ENCODE measurements at regions not wholly inside any gene's neighbourhood (a gene's known extent, or its start where the extent isn't known, plus 50 kb on each side); places are given as distances from the start of the nearest gene placed in this dataset.

DNA sequence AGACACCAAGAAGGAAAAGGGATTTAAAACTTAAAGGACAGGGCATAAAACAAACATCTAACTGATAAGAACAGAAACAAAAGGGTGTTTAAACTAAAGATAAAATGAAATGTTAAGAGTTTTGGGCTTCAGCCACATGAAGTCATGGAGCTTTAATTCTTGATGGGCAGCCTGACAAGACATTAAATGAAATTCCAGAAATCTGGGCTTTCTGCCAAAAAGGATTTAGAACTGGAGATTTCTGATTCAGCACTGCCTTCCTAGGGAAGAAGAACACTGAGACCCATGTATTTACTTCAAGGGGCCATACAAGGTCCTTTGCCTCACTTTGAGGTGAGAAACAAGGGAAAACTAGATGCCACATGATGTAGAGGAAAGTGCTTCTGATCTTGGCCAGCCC, 355.9 kb upstream of the RAG2 start:
- no peak for DNase-seq
- no peak for TF ChIP-seq GATA1 (IDR thresholded peaks at IDR 0.05; ENCODE audit: low read depth, low read length)
- TF ChIP-seq POLR2A (IDR thresholded peaks at IDR 0.05; ENCODE audit: low read length), result no peak

DNA sequence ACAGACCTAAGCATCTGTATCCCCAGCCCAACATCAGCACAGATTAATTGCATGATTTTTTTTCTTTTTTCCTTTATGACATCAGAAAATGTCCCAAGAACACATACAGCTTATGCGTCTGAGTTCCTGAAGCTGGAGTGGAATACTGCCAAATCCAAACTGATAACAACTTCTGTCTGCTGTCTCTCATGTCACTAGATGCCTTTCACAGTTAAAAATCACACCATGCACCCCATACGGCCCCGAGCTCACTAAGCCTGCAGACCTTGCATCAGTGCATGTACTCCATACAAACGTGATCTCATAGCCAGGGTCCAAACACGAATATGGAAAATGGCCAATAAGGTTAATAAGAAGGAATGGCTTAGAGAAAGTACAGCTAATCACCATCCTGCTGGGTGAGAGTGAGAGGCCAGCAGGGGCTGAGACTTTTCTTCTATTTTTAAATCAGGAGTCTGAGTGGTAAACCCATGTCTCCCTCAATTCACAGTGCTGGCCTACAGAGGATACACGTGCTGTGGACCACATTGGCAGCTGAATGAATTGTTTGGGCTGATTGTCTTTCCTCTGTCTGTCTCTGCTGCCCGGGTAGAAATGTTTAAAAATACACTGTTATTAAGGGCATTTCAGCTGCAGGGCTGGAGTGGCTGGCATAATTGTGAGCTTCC, 350.6 kb upstream of the RAG2 start:
- no peak for TF ChIP-seq GATA1 (IDR thresholded peaks at IDR 0.05; ENCODE audit: low read depth, low read length)
- TF ChIP-seq POLR2A (IDR thresholded peaks at IDR 0.05; ENCODE audit: low read length), result no peak

DNA sequence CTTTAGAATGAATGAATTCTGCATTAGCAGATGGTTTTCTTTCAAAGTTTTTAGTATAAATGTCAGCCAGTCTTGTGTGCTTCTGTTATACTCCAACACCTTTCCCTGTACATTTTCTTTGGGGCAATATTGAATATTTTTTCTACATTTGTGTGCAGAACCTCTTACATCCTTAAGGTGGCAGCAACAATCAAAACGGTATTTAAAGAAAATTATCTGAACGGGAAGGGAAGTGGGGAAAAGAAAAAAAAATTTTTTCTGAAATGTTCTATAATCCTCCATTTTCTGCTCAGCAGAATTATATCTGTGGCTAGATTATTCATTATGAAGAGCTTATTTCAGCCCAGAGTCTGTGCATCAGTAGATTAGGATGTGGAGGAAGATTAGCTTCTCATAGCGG, 347.3 kb upstream of the RAG2 start:
- no peak for DNase-seq

More for the DNA sequence above, 350.6 kb upstream of the RAG2 start:
- no peak for DNase-seq

DNA sequence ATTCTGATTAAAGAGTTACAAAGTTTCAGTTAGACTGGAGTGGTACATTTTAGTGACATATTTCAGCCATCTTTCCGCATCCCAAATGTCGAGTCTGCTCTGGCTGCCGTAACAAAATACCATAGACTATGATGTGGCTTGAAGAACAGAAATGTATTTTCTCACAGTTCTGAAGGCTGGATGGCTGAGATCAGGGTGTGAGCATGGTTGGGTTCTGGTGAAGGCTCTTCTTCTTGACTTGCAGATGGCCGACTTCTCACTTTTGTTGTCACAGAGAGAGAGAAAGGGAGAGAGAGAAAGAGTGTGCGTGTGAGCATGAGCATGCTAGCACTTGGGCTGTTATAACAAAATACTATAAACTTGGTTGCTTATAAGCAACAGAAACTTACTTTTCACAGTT, 335.4 kb upstream of the RAG2 start:
- no peak for TF ChIP-seq GATA1 (IDR thresholded peaks at IDR 0.05; ENCODE audit: low read depth, low read length)
- no peak for TF ChIP-seq POLR2A (IDR thresholded peaks at IDR 0.05; ENCODE audit: low read length)
- DNase-seq, result no peak

More for the DNA sequence above, 347.3 kb upstream of the RAG2 start:
- no peak for TF ChIP-seq POLR2A (IDR thresholded peaks at IDR 0.05; ENCODE audit: low read length)
- no peak for TF ChIP-seq GATA1 (IDR thresholded peaks at IDR 0.05; ENCODE audit: low read depth, low read length)

DNA sequence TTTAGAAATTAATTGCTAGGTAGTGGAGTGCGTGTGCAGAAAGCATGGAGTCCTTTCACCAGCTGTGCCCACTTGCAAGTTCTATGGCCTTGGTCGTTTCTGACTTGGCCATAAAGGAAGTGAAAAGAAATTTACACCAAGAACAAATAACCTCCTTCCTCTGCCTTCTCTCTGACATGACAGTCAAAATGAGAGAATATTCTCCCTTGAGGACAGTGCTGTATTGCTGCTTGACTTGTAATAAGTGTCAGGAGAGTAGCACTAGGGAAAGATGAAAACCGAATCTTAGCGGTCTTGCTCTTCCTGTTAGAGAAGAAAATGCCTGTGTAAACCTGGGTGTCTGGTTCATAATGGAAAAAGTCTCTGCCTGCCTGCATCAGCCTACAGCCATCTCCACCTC, 333.1 kb upstream of the RAG2 start:
- TF ChIP-seq POLR2A (IDR thresholded peaks at IDR 0.05; ENCODE audit: low read length) (no peak), GATA1 (IDR thresholded peaks at IDR 0.05; ENCODE audit: low read depth, low read length) (no peak)
- DNase-seq, result no peak

DNA sequence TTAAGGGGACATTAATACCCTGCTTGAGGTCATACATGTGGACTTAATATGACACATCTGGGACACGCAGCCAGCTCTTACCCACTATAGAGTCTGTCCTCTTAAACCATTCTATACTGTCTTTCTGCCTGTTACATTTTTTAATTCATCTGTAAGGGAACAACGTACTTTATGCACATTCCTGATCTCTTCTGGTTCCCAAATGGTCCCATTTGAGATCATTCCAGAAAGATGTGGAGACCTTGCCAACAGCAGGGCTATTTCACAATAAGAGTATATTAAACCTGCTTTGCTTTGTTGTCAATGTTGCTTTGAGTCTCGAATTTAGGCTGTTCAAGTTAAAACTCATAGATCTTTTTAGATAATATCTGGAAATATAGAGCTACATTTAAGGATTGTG, 332.2 kb upstream of the RAG2 start:
- no peak for DNase-seq
- TF ChIP-seq GATA1 (IDR thresholded peaks at IDR 0.05; ENCODE audit: low read depth, low read length) (no peak), POLR2A (IDR thresholded peaks at IDR 0.05; ENCODE audit: low read length) (no peak)

DNA sequence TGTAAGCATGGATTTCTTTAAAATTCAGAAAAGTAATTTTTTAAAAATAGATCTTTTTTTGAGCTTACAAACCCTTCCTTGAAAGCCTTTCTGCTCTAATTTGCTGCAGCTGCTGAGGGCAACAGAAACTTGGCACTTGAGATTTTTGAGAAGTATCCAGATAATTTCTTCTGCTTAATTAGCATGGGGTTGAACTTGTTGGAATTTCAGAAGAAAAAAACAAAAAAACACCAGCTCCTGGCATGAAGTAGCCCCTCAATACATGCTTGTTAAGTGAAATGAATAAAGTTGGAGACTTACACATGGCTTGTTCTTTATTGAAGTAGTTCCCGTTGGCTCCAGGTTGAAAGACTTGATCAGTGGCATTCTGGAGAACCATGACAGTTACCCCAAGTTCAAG, 331.4 kb upstream of the RAG2 start:
- TF ChIP-seq GATA1 (IDR thresholded peaks at IDR 0.05; ENCODE audit: low read depth, low read length) (no peak), POLR2A (IDR thresholded peaks at IDR 0.05; ENCODE audit: low read length) (no peak)

DNA sequence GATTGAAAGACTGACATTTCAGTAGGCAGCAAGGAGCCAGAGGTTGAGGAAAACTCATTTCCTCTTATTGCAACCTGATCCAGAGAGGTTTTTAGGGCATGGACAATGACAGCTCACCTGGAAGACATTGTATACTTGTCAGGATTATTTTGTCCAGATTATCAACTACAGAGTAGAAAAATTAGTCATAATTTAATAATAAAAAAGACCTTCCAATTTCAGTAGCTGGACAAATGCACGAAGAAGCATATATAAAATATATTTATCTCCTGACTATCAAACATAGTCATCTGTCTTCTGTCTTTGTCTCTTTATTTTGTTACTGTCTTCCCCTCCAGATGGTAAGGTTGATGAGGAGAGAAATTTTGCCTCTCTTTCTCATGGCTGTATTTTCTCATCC, 330.6 kb upstream of the RAG2 start:
- no peak for DNase-seq
- TF ChIP-seq GATA1 (IDR thresholded peaks at IDR 0.05; ENCODE audit: low read depth, low read length), result no peak
- TF ChIP-seq POLR2A (IDR thresholded peaks at IDR 0.05; ENCODE audit: low read length), result no peak

More for the DNA sequence above, 331.4 kb upstream of the RAG2 start:
- DNase-seq, result no peak

DNA sequence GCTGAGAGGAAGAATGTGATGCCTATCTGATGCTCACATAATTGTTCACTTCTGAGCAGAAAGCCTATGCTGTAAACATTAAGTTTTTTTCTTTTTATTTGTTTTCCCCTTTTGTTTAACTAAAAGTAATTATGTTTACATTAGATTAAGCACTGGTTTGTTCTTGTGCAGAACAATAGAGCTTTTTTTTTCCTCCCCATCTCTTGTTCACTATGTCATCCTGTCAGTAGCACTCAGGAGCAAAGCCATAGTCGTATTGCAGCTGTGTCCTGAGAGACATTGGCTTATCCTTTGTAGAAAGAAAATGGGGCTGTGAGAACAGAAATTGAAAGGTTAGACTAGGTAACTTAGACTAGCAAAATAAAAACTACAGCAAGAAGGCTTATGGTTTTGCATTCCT, 301.8 kb upstream of the RAG2 start:
- TF ChIP-seq GATA1 (IDR thresholded peaks at IDR 0.05; ENCODE audit: low read depth, low read length), result no peak
- no peak for TF ChIP-seq POLR2A (IDR thresholded peaks at IDR 0.05; ENCODE audit: low read length)

DNA sequence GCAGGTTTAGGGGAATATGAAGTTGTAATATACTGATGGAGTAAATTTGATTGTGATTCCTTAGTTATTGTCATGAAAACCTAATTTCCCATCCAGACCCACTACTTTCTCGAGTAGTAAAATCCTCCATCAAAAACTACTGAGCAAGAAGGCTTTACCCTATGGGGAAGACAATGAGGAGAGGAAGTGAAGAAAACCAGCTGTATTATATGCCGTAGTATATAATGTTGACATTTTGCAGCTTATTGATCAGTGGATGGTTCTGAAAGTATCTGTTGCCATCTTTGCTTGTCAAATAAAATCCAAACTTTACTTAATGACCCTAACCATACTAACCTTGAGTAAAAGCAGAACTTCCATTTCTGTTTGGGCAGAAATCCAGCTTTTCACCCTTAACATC, 292.8 kb upstream of the RAG2 start:
- TF ChIP-seq POLR2A (IDR thresholded peaks at IDR 0.05; ENCODE audit: low read length), result no peak
- no peak for TF ChIP-seq GATA1 (IDR thresholded peaks at IDR 0.05; ENCODE audit: low read depth, low read length)
- no peak for DNase-seq

More for the DNA sequence above, 301.8 kb upstream of the RAG2 start:
- DNase-seq, result no peak

DNA sequence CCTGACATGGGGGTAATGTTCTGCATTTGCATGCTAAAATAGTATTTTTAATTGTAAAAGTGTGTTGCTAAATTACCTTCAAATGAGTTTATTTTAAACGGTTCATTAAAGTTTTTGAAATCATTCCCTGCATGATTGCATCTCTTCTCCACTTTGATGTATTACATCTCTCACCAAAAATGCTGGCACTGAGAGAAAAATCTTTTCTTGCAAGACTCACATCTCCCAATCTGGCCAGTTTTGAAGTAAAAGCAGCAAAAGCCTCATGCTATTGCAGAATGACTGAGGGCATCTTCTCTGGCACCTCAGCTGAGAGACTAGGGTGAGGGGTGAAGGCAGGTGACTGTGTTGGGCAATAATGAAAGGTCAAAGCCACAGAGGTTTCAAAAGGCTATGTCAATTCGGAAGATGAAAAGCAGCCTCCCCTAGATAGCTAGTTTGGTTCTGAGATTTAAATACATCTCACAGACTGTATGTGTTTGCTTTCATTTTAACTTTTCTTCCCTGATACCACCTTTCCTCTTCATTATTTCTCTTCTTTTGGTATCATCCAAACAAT, 292.2 kb upstream of the RAG2 start:
- no peak for DNase-seq
- TF ChIP-seq POLR2A (IDR thresholded peaks at IDR 0.05; ENCODE audit: low read length), result no peak
- no peak for TF ChIP-seq GATA1 (IDR thresholded peaks at IDR 0.05; ENCODE audit: low read depth, low read length)

DNA sequence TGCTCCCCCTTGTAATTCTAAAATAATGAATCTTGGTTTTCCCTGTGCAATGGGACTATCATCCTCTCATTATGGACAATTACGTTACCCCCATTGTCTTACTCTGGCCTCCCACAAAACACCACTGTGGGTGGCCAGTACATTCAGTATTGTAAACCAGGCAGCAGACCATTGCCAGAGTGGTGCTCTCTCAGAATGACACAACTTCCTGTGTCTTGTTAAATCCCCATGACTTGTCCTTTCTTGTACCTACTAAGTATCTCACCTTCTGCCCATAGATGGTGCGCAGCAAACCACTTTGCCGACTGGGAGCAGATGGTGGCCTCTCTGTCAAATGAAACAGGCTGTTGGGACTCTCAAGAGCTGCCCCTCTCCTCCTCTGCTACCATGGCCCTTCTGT, 287.1 kb upstream of the RAG2 start:
- TF ChIP-seq POLR2A (IDR thresholded peaks at IDR 0.05; ENCODE audit: low read length) (no peak), GATA1 (IDR thresholded peaks at IDR 0.05; ENCODE audit: low read depth, low read length) (no peak)
- DNase-seq, result no peak

DNA sequence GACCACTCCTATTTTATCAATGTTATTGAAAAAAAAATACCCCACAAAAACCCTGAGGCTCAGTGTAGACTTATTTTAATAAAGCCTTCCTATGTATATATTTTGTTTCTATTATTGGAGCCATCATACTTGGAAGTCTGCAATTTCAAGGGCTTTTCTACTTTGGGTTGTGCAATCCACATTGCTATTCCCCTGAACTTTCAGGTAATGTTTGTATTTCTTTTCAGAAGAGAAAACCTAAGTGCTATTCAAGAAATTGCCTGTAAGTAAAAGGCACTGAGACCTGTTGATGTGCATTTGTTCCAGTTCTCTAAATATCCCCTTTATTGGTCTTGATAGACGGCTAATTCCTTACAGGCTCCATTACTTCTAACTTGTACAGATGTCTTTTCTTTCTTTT, 280.7 kb upstream of the RAG2 start:
- TF ChIP-seq POLR2A (IDR thresholded peaks at IDR 0.05; ENCODE audit: low read length), result no peak
- no peak for TF ChIP-seq GATA1 (IDR thresholded peaks at IDR 0.05; ENCODE audit: low read depth, low read length)
- no peak for DNase-seq

DNA sequence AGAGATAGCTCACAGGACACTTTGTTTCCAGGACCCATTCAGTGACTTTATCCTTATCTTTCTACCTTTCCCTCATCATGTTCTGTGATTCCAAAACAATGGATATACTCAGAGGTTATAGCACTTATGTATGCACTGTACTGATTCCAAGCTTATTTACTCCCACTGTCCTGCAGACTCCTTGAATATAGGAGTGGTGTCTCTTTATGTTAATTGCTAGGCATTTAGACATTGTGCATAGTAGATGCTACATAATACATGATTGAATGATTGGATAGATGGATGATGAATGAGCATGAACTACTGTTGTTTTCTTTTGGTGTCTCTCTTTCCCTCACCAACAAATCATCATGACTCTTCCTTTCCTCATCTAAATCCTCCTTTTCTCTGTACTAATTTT, 279.1 kb upstream of the RAG2 start:
- DNase-seq, result no peak
- no peak for TF ChIP-seq POLR2A (IDR thresholded peaks at IDR 0.05; ENCODE audit: low read length)
- no peak for TF ChIP-seq GATA1 (IDR thresholded peaks at IDR 0.05; ENCODE audit: low read depth, low read length)

DNA sequence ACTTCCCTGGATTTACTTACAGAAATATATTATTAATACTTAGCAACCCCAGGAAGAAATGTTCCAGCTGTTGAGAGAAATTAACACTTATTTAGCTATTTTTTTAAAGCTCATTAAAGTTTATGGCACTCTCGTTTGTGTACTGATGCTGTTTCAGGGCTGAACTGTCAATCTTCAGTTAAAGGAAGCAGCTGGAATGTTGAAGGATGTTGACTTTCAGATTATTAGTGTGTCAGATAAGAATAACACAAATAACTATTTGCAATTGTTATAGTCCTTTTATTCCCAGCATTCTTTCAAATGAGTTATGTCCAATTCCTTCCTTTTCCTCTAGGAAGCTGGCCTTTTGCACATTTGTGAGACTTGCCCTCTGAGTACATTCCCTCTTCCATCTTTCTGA, 278.2 kb upstream of the RAG2 start:
- no peak for TF ChIP-seq GATA1 (IDR thresholded peaks at IDR 0.05; ENCODE audit: low read depth, low read length)
- TF ChIP-seq POLR2A (IDR thresholded peaks at IDR 0.05; ENCODE audit: low read length), result no peak
- DNase-seq, result no peak
